Activated CD4-positive, alpha-beta T cell treated with anti-CD3 and anti-CD28 coated beads, Interleukin-2, amount 10 ng/mL, durations not matched to agents 24 days and 14 days (primary cell): ENCODE measurements at regions not wholly inside any gene's neighbourhood (a gene's known extent, or its start where the extent isn't known, plus 50 kb on each side); places are given as distances from the start of the nearest gene placed in this dataset.

Experiments
- DNase-seq: peaks from one replicate; pipeline ENCODE4 v3.0.0; 2022
- H3K27ac Mint-ChIP-seq: one replicate; pipeline ENCODE4 v1.8.0; 2022; ENCODE audit warnings: mild to moderate bottlenecking, mixed read lengths
- H3K27me3 Mint-ChIP-seq: one replicate; pipeline ENCODE4 v1.8.0; 2022; ENCODE audit warnings: mixed read lengths
- H3K36me3 Mint-ChIP-seq: one replicate; pipeline ENCODE4 v1.8.0; 2022; ENCODE audit warnings: low read depth, mild to moderate bottlenecking, mixed read lengths
- H3K4me1 Mint-ChIP-seq: one replicate; pipeline ENCODE4 v1.8.0; 2021; ENCODE audit warnings: mixed read lengths
- H3K4me3 Mint-ChIP-seq: one replicate; pipeline ENCODE4 v1.8.0; 2022; ENCODE audit warnings: mild to moderate bottlenecking, moderate library complexity, mixed read lengths
- H3K9me3 Mint-ChIP-seq: one replicate; pipeline ENCODE4 v1.8.0; 2021; ENCODE audit warnings: mixed read lengths
- intact Hi-C: fragments of 100-400 bp; cut with micrococcal nuclease; formaldehyde crosslinking; loops from one replicate; pipeline ENCODE4 v1.15.1; 2023

GRCh38 chr1:5693568-5693967 lies 298.7 kb downstream of the NPHP4 start:
- Mint-ChIP-seq H3K36me3 (no peaks in the 10 kb centered on the region), H3K9me3 (no peaks in the 10 kb centered on the region), H3K4me1 (no peaks in the 10 kb centered on the region), H3K4me3 (no peak overlapping the region), H3K27ac (no peak overlapping the region), H3K27me3 (no peaks in the 10 kb centered on the region)
- DNase-seq: no peak
- intact Hi-C loops: no loop called here

- Mint-ChIP-seq H3K4me1 (no peaks in the 10 kb centered on the region), H3K4me3 (no peak overlapping the region), H3K36me3 (no peaks in the 10 kb centered on the region), H3K27ac (no peak overlapping the region), H3K27me3 (no peaks in the 10 kb centered on the region), H3K9me3 (no peaks in the 10 kb centered on the region)
- intact Hi-C loops: no loop called here
- no peak for DNase-seq
Measured at GRCh38 chr1:5692664-5693063, 299.6 kb downstream of the NPHP4 start.

GRCh38 chr1:5691795-5692509 lies 300.3 kb downstream of the NPHP4 start:
- no peaks in the 10 kb centered on the region for H3K9me3 Mint-ChIP-seq
- no peak overlapping the region for H3K27ac Mint-ChIP-seq
- H3K4me1 Mint-ChIP-seq: no peaks in the 10 kb centered on the region
- no peak for DNase-seq
- no peak overlapping the region for H3K4me3 Mint-ChIP-seq
- intact Hi-C loops: no loop called here
- no peaks in the 10 kb centered on the region for H3K27me3 Mint-ChIP-seq
- H3K36me3 Mint-ChIP-seq: no peaks in the 10 kb centered on the region

- Mint-ChIP-seq H3K27ac (no peak overlapping the region), H3K9me3 (no peaks in the 10 kb centered on the region)
- intact Hi-C loops: no loop called here
Measured at GRCh38 chr1:5690898-5691297, 301.3 kb downstream of the NPHP4 start.

GRCh38 chr1:5690291-5690690 lies 301.9 kb downstream of the NPHP4 start:
- H3K27me3 Mint-ChIP-seq: no peaks in the 10 kb centered on the region
- no peaks in the 10 kb centered on the region for H3K9me3 Mint-ChIP-seq
- no peaks in the 10 kb centered on the region for H3K4me1 Mint-ChIP-seq
- no peak overlapping the region for H3K4me3 Mint-ChIP-seq
- no peak for DNase-seq
- H3K27ac Mint-ChIP-seq: no peak overlapping the region
- H3K36me3 Mint-ChIP-seq: no peaks in the 10 kb centered on the region
- intact Hi-C loops: no loop called here

More at GRCh38 chr1:5690898-5691297, 301.3 kb downstream of the NPHP4 start:
- Mint-ChIP-seq H3K27me3 (no peaks in the 10 kb centered on the region), H3K4me3 (no peak overlapping the region), H3K36me3 (no peaks in the 10 kb centered on the region), H3K4me1 (no peaks in the 10 kb centered on the region)
- DNase-seq: no peak

- Mint-ChIP-seq H3K9me3 (no peaks in the 10 kb centered on the region), H3K27ac (no peak overlapping the region), H3K4me3 (no peak overlapping the region), H3K4me1 (no peaks in the 10 kb centered on the region), H3K27me3 (no peaks in the 10 kb centered on the region), H3K36me3 (no peaks in the 10 kb centered on the region)
- intact Hi-C loops: no loop called here
- DNase-seq: no peak
Measured at GRCh38 chr1:5688081-5689077, 303.8 kb downstream of the NPHP4 start.

GRCh38 chr1:5686925-5687706 lies 305.1 kb downstream of the NPHP4 start:
- H3K4me3 Mint-ChIP-seq: no peak overlapping the region
- H3K36me3 Mint-ChIP-seq: no peaks in the 10 kb centered on the region
- intact Hi-C loops: no loop called here
- H3K9me3 Mint-ChIP-seq: no peaks in the 10 kb centered on the region
- H3K27me3 Mint-ChIP-seq: no peaks in the 10 kb centered on the region
- DNase-seq: no peak
- H3K4me1 Mint-ChIP-seq: no peaks in the 10 kb centered on the region
- H3K27ac Mint-ChIP-seq: no peak overlapping the region

- no peak for DNase-seq
- Mint-ChIP-seq H3K27me3 (no peaks in the 10 kb centered on the region), H3K4me3 (no peak overlapping the region), H3K36me3 (no peaks in the 10 kb centered on the region), H3K27ac (no peak overlapping the region), H3K9me3 (no peaks in the 10 kb centered on the region), H3K4me1 (no peaks in the 10 kb centered on the region)
- intact Hi-C loops: no loop called here
Measured at GRCh38 chr1:5686195-5686594, 306.0 kb downstream of the NPHP4 start.

GRCh38 chr1:5685446-5686040 lies 306.7 kb downstream of the NPHP4 start:
- Mint-ChIP-seq H3K27me3 (no peaks in the 10 kb centered on the region), H3K4me3 (no peak overlapping the region), H3K4me1 (no peaks in the 10 kb centered on the region), H3K36me3 (no peaks in the 10 kb centered on the region), H3K27ac (no peak overlapping the region), H3K9me3 (no peaks in the 10 kb centered on the region)
- no peak for DNase-seq
- intact Hi-C loops: no loop called here

GRCh38 chr1:5684791-5685190 lies 307.4 kb downstream of the NPHP4 start:
- no peaks in the 10 kb centered on the region for H3K36me3 Mint-ChIP-seq
- no peaks in the 10 kb centered on the region for H3K9me3 Mint-ChIP-seq
- no peaks in the 10 kb centered on the region for H3K27me3 Mint-ChIP-seq
- no peak overlapping the region for H3K4me3 Mint-ChIP-seq
- H3K27ac Mint-ChIP-seq: no peak overlapping the region
- H3K4me1 Mint-ChIP-seq: no peaks in the 10 kb centered on the region
- intact Hi-C loops: no loop called here
- DNase-seq: no peak

- Mint-ChIP-seq H3K27me3 (no peaks in the 10 kb centered on the region), H3K9me3 (no peaks in the 10 kb centered on the region), H3K27ac (no peak overlapping the region), H3K36me3 (no peaks in the 10 kb centered on the region), H3K4me3 (no peak overlapping the region), H3K4me1 (no peaks in the 10 kb centered on the region)
- no peak for DNase-seq
- intact Hi-C loops: no loop called here
Measured at GRCh38 chr1:5683446-5683845, 308.8 kb downstream of the NPHP4 start.

- Mint-ChIP-seq H3K4me1 (no peaks in the 10 kb centered on the region), H3K27ac (no peak overlapping the region), H3K4me3 (no peak overlapping the region), H3K27me3 (no peaks in the 10 kb centered on the region), H3K36me3 (no peaks in the 10 kb centered on the region), H3K9me3 (no peaks in the 10 kb centered on the region)
- no peak for DNase-seq
- intact Hi-C loops: no loop called here
Measured at GRCh38 chr1:5682626-5683225, 309.5 kb downstream of the NPHP4 start.

GRCh38 chr1:5681654-5682053 lies 310.6 kb downstream of the NPHP4 start:
- DNase-seq: no peak
- intact Hi-C loops: no loop called here

More at GRCh38 chr1:5681654-5682053, 310.6 kb downstream of the NPHP4 start:
- no peaks in the 10 kb centered on the region for H3K27me3 Mint-ChIP-seq
- H3K4me3 Mint-ChIP-seq: no peak overlapping the region
- no peak overlapping the region for H3K27ac Mint-ChIP-seq
- H3K9me3 Mint-ChIP-seq: no peaks in the 10 kb centered on the region
- H3K4me1 Mint-ChIP-seq: no peaks in the 10 kb centered on the region
- no peaks in the 10 kb centered on the region for H3K36me3 Mint-ChIP-seq
